Neural cell (in vitro differentiated cells): ENCODE measurements at regions not wholly inside any gene's neighbourhood (a gene's known extent, or its start where the extent isn't known, plus 50 kb on each side); places are given as distances from the start of the nearest gene placed in this dataset.

Experiments used
- H2AFZ ChIP-seq: fragments of 200-600, 300-800 bp; sonication (generic), shearing (Covaris generic); 2 replicates; pipeline ENCODE4 v1.6.0; 2014; ENCODE audit warnings: low read depth, mild to moderate bottlenecking, antibody characterized with exemption, low read length, moderate library complexity
- H3F3A ChIP-seq: fragments of 200-600 bp; shearing (Covaris generic); 2 replicates; pipeline ENCODE4 v1.6.1; 2016; ENCODE audit warnings: mild to moderate bottlenecking, moderate library complexity, mixed read lengths, antibody characterized with exemption, low read length; ENCODE audit not compliant: insufficient read depth, poor library complexity, severe bottlenecking
- H3K27ac ChIP-seq: fragments of 200-600, 300-800 bp; sonication (generic), shearing (Covaris generic); 2 replicates; pipeline ENCODE4 v1.5.1; 2014; ENCODE audit warnings: mild to moderate bottlenecking, low read length, moderate library complexity
- H3K27me3 ChIP-seq: fragments of 300-800, 200-600 bp; sonication (generic), shearing (Covaris generic); 2 replicates; pipeline ENCODE4 v1.6.0; 2014; ENCODE audit warnings: mild to moderate bottlenecking, low read depth, low read length, moderate library complexity; ENCODE audit not compliant: insufficient read depth
- H3K36me3 ChIP-seq: fragments of 300-800, 200-600 bp; sonication (generic), shearing (Covaris generic); 2 replicates; pipeline ENCODE4 v1.5.1; 2014; ENCODE audit warnings: mild to moderate bottlenecking, antibody characterized with exemption, low read length, moderate library complexity; ENCODE audit not compliant: insufficient read depth
- H3K4me2 ChIP-seq: fragments of 300-800, 200-600 bp; sonication (generic), shearing (Covaris generic); 2 replicates; pipeline ENCODE4 v1.6.0; 2014; ENCODE audit warnings: mild to moderate bottlenecking, low read length
- H3K4me3 ChIP-seq: fragments of 300-800, 200-600 bp; sonication (generic), shearing (Covaris generic); 2 replicates; pipeline ENCODE4 v1.5.1; 2014; ENCODE audit warnings: mild to moderate bottlenecking, low read length, moderate library complexity
- H3K79me2 ChIP-seq: fragments of 200-600 bp; shearing (Covaris generic); replicated peaks from 2 replicates; pipeline ENCODE4 v1.6.0; 2014; ENCODE audit warnings: mild to moderate bottlenecking, low read length, moderate library complexity; ENCODE audit not compliant: insufficient read depth
- H3K9ac ChIP-seq: fragments of 300-800, 200-600 bp; sonication (generic), shearing (Covaris generic); 2 replicates; pipeline ENCODE4 v1.6.1; 2016; ENCODE audit warnings: mild to moderate bottlenecking, low read length, mixed read lengths
- H3K9me2 ChIP-seq: fragments of 200-600 bp; shearing (Covaris generic); 2 replicates; pipeline ENCODE4 v1.6.1; 2016; ENCODE audit warnings: mild to moderate bottlenecking, low read length, mixed read lengths; ENCODE audit not compliant: insufficient read depth
- H3K9me3 ChIP-seq: fragments of 200-600, 300-800 bp; sonication (generic), shearing (Covaris generic); 2 replicates; pipeline ENCODE4 v1.6.1; 2016; ENCODE audit warnings: mild to moderate bottlenecking, mixed run types, low read length, moderate library complexity, mixed read lengths
- H4K20me1 ChIP-seq: fragments of 200-600 bp; shearing (Covaris generic); 2 replicates; pipeline ENCODE4 v1.6.1; 2016; ENCODE audit warnings: mild to moderate bottlenecking, mixed run types; ENCODE audit not compliant: insufficient read depth
- CTCF ChIP-seq: fragments of 450-650 bp; IDR thresholded peaks from 2 replicates; pipeline ENCODE4 v1.5.1; 2014; ENCODE audit warnings: antibody characterized with exemption, mild to moderate bottlenecking, moderate library complexity; ENCODE audit not compliant: poor library complexity, severe bottlenecking
- EP300 ChIP-seq: fragments of 450-650 bp; conservative IDR thresholded peaks from 2 replicates; pipeline ENCODE4 v1.6.1; 2014; ENCODE audit warnings: antibody characterized with exemption, mild to moderate bottlenecking, moderate library complexity; ENCODE audit not compliant: poor library complexity, severe bottlenecking
- EZH2 ChIP-seq: fragments of 200-600, 300-800 bp; shearing (Covaris generic), sonication (generic); IDR thresholded peaks from 2 replicates; pipeline ENCODE4 v1.6.1; 2014; ENCODE audit warnings: antibody characterized with exemption, low read length, borderline replicate concordance, mild to moderate bottlenecking; ENCODE audit not compliant: insufficient read depth, poor library complexity, severe bottlenecking
- MXI1 ChIP-seq: fragments of 450-650 bp; conservative IDR thresholded peaks from 2 replicates; pipeline ENCODE4 v1.6.1; 2014; ENCODE audit warnings: antibody characterized with exemption, mild to moderate bottlenecking; ENCODE audit not compliant: poor library complexity, severe bottlenecking
- POLR2AphosphoS5 ChIP-seq: IDR thresholded peaks from 2 replicates; pipeline ENCODE4 v1.6.1; 2012
- RAD21 ChIP-seq: fragments of 450-650 bp; conservative IDR thresholded peaks from 2 replicates; pipeline ENCODE4 v1.6.1; 2014; ENCODE audit warnings: antibody characterized with exemption, mild to moderate bottlenecking, moderate library complexity
- SMC3 ChIP-seq: fragments of 450-650 bp; conservative IDR thresholded peaks from 2 replicates; pipeline ENCODE4 v1.6.1; 2014; ENCODE audit warnings: antibody characterized with exemption, mild to moderate bottlenecking, moderate library complexity; ENCODE audit not compliant: poor library complexity
- TAF1 ChIP-seq: IDR thresholded peaks from 2 replicates; pipeline ENCODE4 v1.6.1; 2012; ENCODE audit warnings: low read depth
- TF ChIP-seq, protein P1 (sequence below): IDR thresholded peaks from 2 replicates; pipeline ENCODE4 v1.6.1; 2012; ENCODE audit warnings: borderline replicate concordance

GRCh38 chr9:115413304-115413703 is 295.3 kb upstream of the TNC start:
- H3K9me2 ChIP-seq = no peaks in the 10 kb centered on the region
- H3K9me3 ChIP-seq = no peaks in the 10 kb centered on the region
- no peak overlapping the region for H2AFZ ChIP-seq
- no peaks in the 10 kb centered on the region for H3F3A ChIP-seq
- no peaks in the 10 kb centered on the region for H3K27me3 ChIP-seq
- no peaks in the 10 kb centered on the region for H3K79me2 ChIP-seq
- no peak overlapping the region for H3K9ac ChIP-seq
- no peaks in the 10 kb centered on the region for H4K20me1 ChIP-seq
- no peak for TF ChIP-seq EZH2
- TF ChIP-seq POLR2AphosphoS5 = no peak
- no peak for TF ChIP-seq EP300
- no peak for TF ChIP-seq CTCF
- TF ChIP-seq, protein P1, sequence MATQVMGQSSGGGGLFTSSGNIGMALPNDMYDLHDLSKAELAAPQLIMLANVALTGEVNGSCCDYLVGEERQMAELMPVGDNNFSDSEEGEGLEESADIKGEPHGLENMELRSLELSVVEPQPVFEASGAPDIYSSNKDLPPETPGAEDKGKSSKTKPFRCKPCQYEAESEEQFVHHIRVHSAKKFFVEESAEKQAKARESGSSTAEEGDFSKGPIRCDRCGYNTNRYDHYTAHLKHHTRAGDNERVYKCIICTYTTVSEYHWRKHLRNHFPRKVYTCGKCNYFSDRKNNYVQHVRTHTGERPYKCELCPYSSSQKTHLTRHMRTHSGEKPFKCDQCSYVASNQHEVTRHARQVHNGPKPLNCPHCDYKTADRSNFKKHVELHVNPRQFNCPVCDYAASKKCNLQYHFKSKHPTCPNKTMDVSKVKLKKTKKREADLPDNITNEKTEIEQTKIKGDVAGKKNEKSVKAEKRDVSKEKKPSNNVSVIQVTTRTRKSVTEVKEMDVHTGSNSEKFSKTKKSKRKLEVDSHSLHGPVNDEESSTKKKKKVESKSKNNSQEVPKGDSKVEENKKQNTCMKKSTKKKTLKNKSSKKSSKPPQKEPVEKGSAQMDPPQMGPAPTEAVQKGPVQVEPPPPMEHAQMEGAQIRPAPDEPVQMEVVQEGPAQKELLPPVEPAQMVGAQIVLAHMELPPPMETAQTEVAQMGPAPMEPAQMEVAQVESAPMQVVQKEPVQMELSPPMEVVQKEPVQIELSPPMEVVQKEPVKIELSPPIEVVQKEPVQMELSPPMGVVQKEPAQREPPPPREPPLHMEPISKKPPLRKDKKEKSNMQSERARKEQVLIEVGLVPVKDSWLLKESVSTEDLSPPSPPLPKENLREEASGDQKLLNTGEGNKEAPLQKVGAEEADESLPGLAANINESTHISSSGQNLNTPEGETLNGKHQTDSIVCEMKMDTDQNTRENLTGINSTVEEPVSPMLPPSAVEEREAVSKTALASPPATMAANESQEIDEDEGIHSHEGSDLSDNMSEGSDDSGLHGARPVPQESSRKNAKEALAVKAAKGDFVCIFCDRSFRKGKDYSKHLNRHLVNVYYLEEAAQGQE = no peak
- TF ChIP-seq SMC3 = no peak
- no peak for TF ChIP-seq MXI1
- no peak for TF ChIP-seq RAD21
- no peak for TF ChIP-seq TAF1
- no peak overlapping the region for H3K4me3 ChIP-seq
- no peak overlapping the region for H3K4me2 ChIP-seq
- no peak overlapping the region for H3K27ac ChIP-seq
- H3K36me3 ChIP-seq = no peaks in the 10 kb centered on the region

GRCh38 chr9:115413766-115414382 is 295.9 kb upstream of the TNC start:
- Histone ChIP-seq H3K79me2 (no peaks in the 10 kb centered on the region), H3K36me3 (no peaks in the 10 kb centered on the region), H3K9me2 (no peaks in the 10 kb centered on the region), H3K27me3 (no peaks in the 10 kb centered on the region), H3K9me3 (no peaks in the 10 kb centered on the region), H2AFZ (no peak overlapping the region), H3K9ac (no peak overlapping the region), H3K27ac (no peak overlapping the region), H3K4me2 (no peak overlapping the region), H3K4me3 (no peak overlapping the region), H3F3A (no peaks in the 10 kb centered on the region), H4K20me1 (no peaks in the 10 kb centered on the region)
- TF ChIP-seq MXI1 = no peak
- TF ChIP-seq TAF1 = no peak
- TF ChIP-seq RAD21 = no peak
- TF ChIP-seq, protein P1 = no peak
- no peak for TF ChIP-seq SMC3
- no peak for TF ChIP-seq POLR2AphosphoS5
- TF ChIP-seq EZH2 = no peak
